Osteocyte (in vitro differentiated cells): ENCODE measurements at regions not wholly inside any gene's neighbourhood (a gene's known extent, or its start where the extent isn't known, plus 50 kb on each side); places are given as distances from the start of the nearest gene placed in this dataset.

Experiments
- DNase-seq: peaks from one replicate; pipeline ENCODE4 v3.0.0; 2021; ENCODE audit warnings: mixed read lengths; ENCODE audit not compliant: unreplicated experiment; ENCODE audit errors: extremely low spot score
- H3K27ac Mint-ChIP-seq: one replicate; pipeline ENCODE4 v1.8.0; 2021; ENCODE audit warnings: mild to moderate bottlenecking, mixed read lengths; ENCODE audit not compliant: unreplicated experiment
- H3K27me3 Mint-ChIP-seq: one replicate; pipeline ENCODE4 v1.8.0; 2021; ENCODE audit warnings: mixed read lengths; ENCODE audit not compliant: unreplicated experiment
- H3K36me3 Mint-ChIP-seq: one replicate; pipeline ENCODE4 v1.8.0; 2021; ENCODE audit warnings: mixed read lengths; ENCODE audit not compliant: unreplicated experiment
- H3K4me1 Mint-ChIP-seq: one replicate; pipeline ENCODE4 v1.8.0; 2021; ENCODE audit warnings: mixed read lengths; ENCODE audit not compliant: unreplicated experiment
- H3K4me3 Mint-ChIP-seq: one replicate; pipeline ENCODE4 v1.8.0; 2021; ENCODE audit warnings: mild to moderate bottlenecking, moderate library complexity, mixed read lengths; ENCODE audit not compliant: unreplicated experiment
- H3K9me3 Mint-ChIP-seq: one replicate; pipeline ENCODE4 v1.8.0; 2021; ENCODE audit warnings: mixed read lengths; ENCODE audit not compliant: unreplicated experiment
- TF ChIP-seq, protein P1 (sequence below): fragments of 200-600 bp; sonication (generic); IDR thresholded peaks from 2 replicates; pipeline ENCODE4 v1.5.0; 2021; ENCODE audit warnings: antibody characterized with exemption, mild to moderate bottlenecking, moderate library complexity

DNA sequence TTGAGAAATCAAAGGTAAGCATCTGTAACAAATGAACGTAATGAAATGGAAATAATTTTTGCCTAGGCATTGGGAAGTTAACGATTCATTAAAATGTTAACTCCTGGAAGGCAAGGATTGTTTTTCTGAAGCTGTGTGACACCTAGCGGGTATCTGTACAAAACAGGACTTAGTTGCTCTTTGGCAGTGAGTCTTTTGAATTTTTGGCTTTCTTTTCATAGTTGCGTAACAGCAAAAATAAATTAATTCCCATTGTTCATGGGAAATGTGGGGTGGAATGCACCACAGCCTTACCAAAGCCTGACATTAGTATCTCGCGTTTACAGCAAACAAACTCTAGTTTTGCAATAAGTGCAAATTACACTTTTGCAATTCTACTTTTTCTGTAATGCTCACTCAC, 92.7 kb upstream of the DTNBP1 start:
- Mint-ChIP-seq H3K4me3 (no peak overlapping the region), H3K4me1 (no peaks in the 10 kb centered on the region), H3K27me3 (no peaks in the 10 kb centered on the region), H3K9me3 (no peaks in the 10 kb centered on the region), H3K27ac (no peak overlapping the region), H3K36me3 (no peaks in the 10 kb centered on the region)
- TF ChIP-seq, protein P1, sequence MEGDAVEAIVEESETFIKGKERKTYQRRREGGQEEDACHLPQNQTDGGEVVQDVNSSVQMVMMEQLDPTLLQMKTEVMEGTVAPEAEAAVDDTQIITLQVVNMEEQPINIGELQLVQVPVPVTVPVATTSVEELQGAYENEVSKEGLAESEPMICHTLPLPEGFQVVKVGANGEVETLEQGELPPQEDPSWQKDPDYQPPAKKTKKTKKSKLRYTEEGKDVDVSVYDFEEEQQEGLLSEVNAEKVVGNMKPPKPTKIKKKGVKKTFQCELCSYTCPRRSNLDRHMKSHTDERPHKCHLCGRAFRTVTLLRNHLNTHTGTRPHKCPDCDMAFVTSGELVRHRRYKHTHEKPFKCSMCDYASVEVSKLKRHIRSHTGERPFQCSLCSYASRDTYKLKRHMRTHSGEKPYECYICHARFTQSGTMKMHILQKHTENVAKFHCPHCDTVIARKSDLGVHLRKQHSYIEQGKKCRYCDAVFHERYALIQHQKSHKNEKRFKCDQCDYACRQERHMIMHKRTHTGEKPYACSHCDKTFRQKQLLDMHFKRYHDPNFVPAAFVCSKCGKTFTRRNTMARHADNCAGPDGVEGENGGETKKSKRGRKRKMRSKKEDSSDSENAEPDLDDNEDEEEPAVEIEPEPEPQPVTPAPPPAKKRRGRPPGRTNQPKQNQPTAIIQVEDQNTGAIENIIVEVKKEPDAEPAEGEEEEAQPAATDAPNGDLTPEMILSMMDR, result no peak
- no peak for DNase-seq

DNA sequence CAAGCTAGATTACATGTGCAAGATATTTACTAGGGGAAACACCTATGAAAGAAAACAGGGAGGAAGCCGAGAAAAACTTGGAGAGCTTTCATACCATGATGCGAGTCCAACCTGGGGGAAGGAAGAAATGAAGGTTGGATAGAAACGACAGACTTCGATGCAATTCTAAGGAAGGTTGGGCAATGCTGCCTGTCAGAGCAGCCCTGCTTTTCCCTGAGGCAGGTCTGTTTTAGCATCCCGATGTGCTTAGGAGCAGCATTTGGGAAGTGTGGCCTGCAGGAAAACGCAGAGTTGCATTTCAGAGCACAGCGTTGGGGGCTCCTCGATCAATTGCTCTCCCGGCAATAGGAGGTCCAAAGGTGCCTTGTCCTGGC, 91.9 kb upstream of the DTNBP1 start:
- Mint-ChIP-seq H3K27ac (no peak overlapping the region), H3K36me3 (no peaks in the 10 kb centered on the region), H3K4me1 (no peaks in the 10 kb centered on the region), H3K4me3 (no peak overlapping the region), H3K9me3 (no peaks in the 10 kb centered on the region), H3K27me3 (no peaks in the 10 kb centered on the region)
- DNase-seq, result no peak
- TF ChIP-seq, protein P1, result no peak

- H3K9me3 Mint-ChIP-seq, result no peaks in the 10 kb centered on the region
- H3K27me3 Mint-ChIP-seq, result no peaks in the 10 kb centered on the region
- no peak overlapping the region for H3K4me3 Mint-ChIP-seq
- no peak overlapping the region for H3K27ac Mint-ChIP-seq
- no peaks in the 10 kb centered on the region for H3K4me1 Mint-ChIP-seq
- TF ChIP-seq, protein P1, result no peak
- no peaks in the 10 kb centered on the region for H3K36me3 Mint-ChIP-seq
- no peak for DNase-seq
These were observed 91.3 kb upstream of the DTNBP1 start for GRCh38 chr6:15754035-15754705.

DNA sequence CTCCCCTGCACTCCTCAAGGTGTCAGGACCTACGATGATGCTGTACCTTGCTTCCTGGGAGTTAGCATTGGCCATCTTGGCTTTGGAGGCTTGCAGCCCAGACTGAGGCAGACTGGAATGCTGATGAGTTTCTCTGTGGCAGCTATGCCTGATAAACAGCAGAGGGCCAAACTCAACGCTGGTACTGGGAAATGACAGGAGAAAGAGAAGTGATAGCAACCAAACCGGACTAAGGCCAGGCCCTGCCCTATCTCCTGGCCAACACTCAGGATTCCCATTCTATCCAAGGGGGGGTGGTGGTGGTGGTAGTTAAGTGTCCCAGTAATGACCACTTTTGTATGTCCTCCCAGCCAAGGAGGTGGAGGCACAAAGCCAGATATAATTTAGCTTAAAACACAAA, 90.0 kb upstream of the DTNBP1 start:
- Mint-ChIP-seq H3K27me3 (no peaks in the 10 kb centered on the region), H3K9me3 (no peaks in the 10 kb centered on the region), H3K4me3 (no peak overlapping the region), H3K27ac (no peak overlapping the region), H3K36me3 (no peaks in the 10 kb centered on the region), H3K4me1 (no peaks in the 10 kb centered on the region)
- TF ChIP-seq, protein P1, result peak; percentile 27
- no peak for DNase-seq

- DNase-seq, result no peak
- Mint-ChIP-seq H3K27ac (no peak overlapping the region), H3K36me3 (no peaks in the 10 kb centered on the region), H3K4me1 (no peaks in the 10 kb centered on the region), H3K9me3 (no peaks in the 10 kb centered on the region), H3K4me3 (no peak overlapping the region), H3K27me3 (no peaks in the 10 kb centered on the region)
- TF ChIP-seq, protein P1, result no peak
These were observed 89.0 kb upstream of the DTNBP1 start for GRCh38 chr6:15751721-15752350.
